ENCODE measurements at regions not wholly inside any gene's neighbourhood (a gene's known extent, or its start where the extent isn't known, plus 50 kb on each side); places are given as distances from the start of the nearest gene placed in this dataset.

DNA sequence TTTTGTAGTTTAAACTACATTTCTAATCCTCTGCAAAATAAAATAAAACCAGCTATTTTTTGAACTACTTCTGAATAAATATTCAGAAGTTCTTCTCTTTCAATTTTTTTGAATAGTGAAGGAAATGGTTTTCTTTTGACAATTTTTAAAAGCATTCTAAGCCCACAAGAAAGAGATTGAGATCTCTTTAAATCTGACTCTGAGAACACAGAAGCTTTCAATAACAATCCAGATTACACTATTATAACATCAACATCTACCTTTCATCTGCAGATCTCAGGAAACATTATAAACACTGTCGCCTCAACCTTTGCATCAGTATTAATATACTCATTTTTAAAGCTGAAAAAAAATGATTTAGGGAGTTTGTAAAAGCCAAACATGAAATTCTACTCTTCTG is 247.5 kb upstream of the PREP start:
- no peak for TF ChIP-seq ZNF274 (IDR thresholded peaks at IDR 0.05; ENCODE audit: low read depth, low read length)
- no peak for TF ChIP-seq SUZ12 (IDR thresholded peaks at IDR 0.05; ENCODE audit: extremely low read depth, insufficient read depth, insufficient read length)
